Ovary (tissue), 3 donors: ENCODE measurements at regions not wholly inside any gene's neighbourhood (a gene's known extent, or its start where the extent isn't known, plus 50 kb on each side); places are given as distances from the start of the nearest gene placed in this dataset.

ENCODE experiments used
- EP300 ChIP-seq: sonication (generic); formaldehyde crosslinking; IDR thresholded peaks from one replicate; pipeline ENCODE4 v1.6.1; 2017; ENCODE audit warnings: antibody characterized with exemption
- TF ChIP-seq, protein P1 (sequence below), 3 donors: fragments of 450-650 bp in 2 of 3; fragments of 200-600 bp in 1 of 3; IDR thresholded peaks; one replicate each; pipeline versions ENCODE4 v1.5.1 to v1.8.0; 2016 to 2022; ENCODE audit warnings: antibody characterized with exemption in 3 of 3, mild to moderate bottlenecking in 1 of 3
- donor health status: DM: no; HTN: no; CAD: no.

GRCh38 chr3:159252772-159253384, 451.0 kb downstream of the MFSD1 start:
- TF ChIP-seq, protein P1, sequence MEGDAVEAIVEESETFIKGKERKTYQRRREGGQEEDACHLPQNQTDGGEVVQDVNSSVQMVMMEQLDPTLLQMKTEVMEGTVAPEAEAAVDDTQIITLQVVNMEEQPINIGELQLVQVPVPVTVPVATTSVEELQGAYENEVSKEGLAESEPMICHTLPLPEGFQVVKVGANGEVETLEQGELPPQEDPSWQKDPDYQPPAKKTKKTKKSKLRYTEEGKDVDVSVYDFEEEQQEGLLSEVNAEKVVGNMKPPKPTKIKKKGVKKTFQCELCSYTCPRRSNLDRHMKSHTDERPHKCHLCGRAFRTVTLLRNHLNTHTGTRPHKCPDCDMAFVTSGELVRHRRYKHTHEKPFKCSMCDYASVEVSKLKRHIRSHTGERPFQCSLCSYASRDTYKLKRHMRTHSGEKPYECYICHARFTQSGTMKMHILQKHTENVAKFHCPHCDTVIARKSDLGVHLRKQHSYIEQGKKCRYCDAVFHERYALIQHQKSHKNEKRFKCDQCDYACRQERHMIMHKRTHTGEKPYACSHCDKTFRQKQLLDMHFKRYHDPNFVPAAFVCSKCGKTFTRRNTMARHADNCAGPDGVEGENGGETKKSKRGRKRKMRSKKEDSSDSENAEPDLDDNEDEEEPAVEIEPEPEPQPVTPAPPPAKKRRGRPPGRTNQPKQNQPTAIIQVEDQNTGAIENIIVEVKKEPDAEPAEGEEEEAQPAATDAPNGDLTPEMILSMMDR (IDR thresholded peaks at IDR 0.05) = no peak
- TF ChIP-seq EP300 = no peak
